Colonic mucosa (tissue), 4 donors: ENCODE measurements at regions not wholly inside any gene's neighbourhood (a gene's known extent, or its start where the extent isn't known, plus 50 kb on each side); places are given as distances from the start of the nearest gene placed in this dataset.

ENCODE experiments used
- DNase-seq: peaks from one replicate; pipeline ENCODE4 v3.0.0-alpha.2; 2020
- H3K27ac ChIP-seq: fragments of 200-600 bp; one replicate; pipeline ENCODE4 v1.8.0; 2021
- H3K27me3 ChIP-seq: fragments of 200-600 bp; one replicate; pipeline ENCODE4 v1.8.0; 2021
- H3K36me3 ChIP-seq: fragments of 200-600 bp; one replicate; pipeline ENCODE4 v1.8.0; 2021
- H3K4me1 ChIP-seq: fragments of 200-600 bp; one replicate; pipeline ENCODE4 v1.8.0; 2021; ENCODE audit warnings: mild to moderate bottlenecking
- H3K4me3 ChIP-seq: fragments of 200-600 bp; one replicate; pipeline ENCODE4 v1.8.0; 2021
- H3K9ac ChIP-seq, 2 donors: one replicate each; pipeline ENCODE4 v1.7.0; 2013; ENCODE audit warnings: control low read depth in 2 of 2, low read depth in 2 of 2, low read length in 2 of 2
- H3K9me3 ChIP-seq: fragments of 200-600 bp; one replicate; pipeline ENCODE4 v1.8.0; 2021
- CTCF ChIP-seq: fragments of 200-600 bp; IDR thresholded peaks from one replicate; pipeline ENCODE4 v1.8.0; 2022; ENCODE audit warnings: antibody characterized with exemption, mild to moderate bottlenecking
- intact Hi-C: fragments of 100-400 bp; cut with DNase I; formaldehyde crosslinking; loops from one replicate; pipeline ENCODE4 v1.14.1; 2022
- donor health status: healthy.
- donor health status: DM: no; HTN: no; CAD: no.
- donor health status: DM: no; HTN: no; CAD: no.

DNA sequence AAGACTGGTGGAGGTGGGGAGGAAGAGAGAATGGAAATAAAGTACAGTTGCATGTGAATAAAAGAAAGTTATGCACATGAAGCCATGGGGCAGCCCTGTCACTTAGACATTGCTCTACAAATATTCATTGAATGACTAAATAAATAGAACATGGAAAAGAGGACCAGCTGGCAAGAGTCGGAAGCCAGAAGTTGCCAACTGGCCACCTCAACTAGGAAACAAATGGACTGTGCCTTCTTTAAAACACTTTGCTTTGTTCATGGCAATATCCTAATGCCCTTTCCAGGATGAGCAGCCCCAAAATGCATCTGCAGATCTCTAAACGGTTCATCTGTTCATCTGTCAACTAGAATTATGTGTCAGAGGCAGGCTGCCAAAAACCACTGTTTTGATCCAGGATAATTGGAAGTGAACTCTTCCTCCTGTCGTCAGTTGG lies 157.3 kb downstream of the NOC3L start:
- H3K9me3 ChIP-seq = no peaks in the 10 kb centered on the region
- no peak for DNase-seq
- no peak overlapping the region for H3K4me3 ChIP-seq
- no peaks in the 10 kb centered on the region for H3K36me3 ChIP-seq
- H3K27ac ChIP-seq = no peak overlapping the region
- no peak overlapping the region for H3K9ac ChIP-seq
- TF ChIP-seq CTCF = no peak
- H3K4me1 ChIP-seq = no peaks in the 10 kb centered on the region
- intact Hi-C loops = no loop called here
- H3K27me3 ChIP-seq = no peaks in the 10 kb centered on the region

DNA sequence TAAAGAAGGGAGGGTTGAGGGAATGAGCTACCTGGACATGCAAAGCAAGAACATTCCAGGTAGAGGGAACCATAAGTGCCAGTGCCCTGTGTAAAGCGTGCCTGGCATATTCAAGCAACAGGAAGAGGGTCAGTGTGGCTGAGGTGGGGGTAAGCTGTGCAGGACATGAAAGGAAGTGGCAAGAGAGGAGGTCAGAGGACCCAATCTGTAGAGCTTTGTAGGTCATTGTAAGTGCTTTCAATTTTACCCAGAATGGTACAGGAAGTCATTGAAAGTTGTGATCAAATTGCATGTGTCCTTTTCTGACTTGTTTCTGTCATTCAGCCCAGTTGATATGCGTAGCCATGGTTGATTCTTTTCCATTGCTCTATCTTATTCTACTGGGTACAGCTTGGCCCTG lies 156.6 kb downstream of the NOC3L start:
- Histone ChIP-seq H3K4me1 (no peaks in the 10 kb centered on the region), H3K9ac (no peak overlapping the region), H3K9me3 (no peaks in the 10 kb centered on the region), H3K36me3 (no peaks in the 10 kb centered on the region), H3K27ac (no peak overlapping the region), H3K27me3 (no peaks in the 10 kb centered on the region), H3K4me3 (no peak overlapping the region)
- no peak for TF ChIP-seq CTCF
- intact Hi-C loops = no loop called here
- DNase-seq = no peak

- H3K36me3 ChIP-seq = no peaks in the 10 kb centered on the region
- no peak overlapping the region for H3K9ac ChIP-seq
- no peaks in the 10 kb centered on the region for H3K4me1 ChIP-seq
- no peak for TF ChIP-seq CTCF
- H3K27ac ChIP-seq = no peak overlapping the region
- H3K4me3 ChIP-seq = no peak overlapping the region
- DNase-seq = no peak
- intact Hi-C loops = no loop called here
- H3K27me3 ChIP-seq = no peaks in the 10 kb centered on the region
- H3K9me3 ChIP-seq = no peaks in the 10 kb centered on the region
Observed at GRCh38 chr10:94208315-94208714, 154.4 kb downstream of the NOC3L start.

DNA sequence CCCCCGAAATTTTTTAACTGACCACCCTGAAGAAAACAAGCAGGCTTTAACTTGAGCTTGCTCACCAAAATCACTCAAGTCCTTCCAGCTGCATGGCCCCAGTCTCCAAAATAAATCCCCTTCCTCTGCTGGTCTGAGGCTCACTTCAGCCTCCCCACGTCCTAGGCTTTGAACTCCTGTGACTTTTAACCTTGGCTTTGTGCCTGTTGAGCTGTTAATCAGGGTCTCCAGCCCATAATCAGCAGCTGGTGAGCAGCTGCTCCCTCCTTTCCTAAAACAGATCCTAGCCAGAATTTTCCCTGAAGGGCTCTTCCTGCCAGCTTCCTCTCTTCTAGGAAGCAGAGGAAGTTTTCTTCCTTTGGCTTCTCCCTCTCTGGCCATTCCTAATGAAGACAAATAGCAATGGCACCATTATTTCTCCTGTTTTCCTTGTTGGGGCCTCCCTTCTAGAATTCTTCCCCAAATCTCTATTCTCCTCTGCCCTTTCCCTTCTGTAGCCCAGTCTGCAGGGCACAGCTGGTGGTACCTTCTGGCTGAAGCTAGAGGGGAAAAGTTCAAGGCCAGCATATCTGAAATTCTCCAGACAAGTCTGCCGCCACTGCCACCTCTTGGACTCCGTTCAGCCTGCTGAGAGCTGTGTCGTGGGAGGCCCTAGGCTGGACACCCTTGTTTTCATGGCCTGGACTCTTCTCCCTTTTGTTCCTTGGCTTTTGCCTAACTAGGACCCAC lies 152.1 kb downstream of the NOC3L start:
- intact Hi-C loops = no loop called here
- Histone ChIP-seq H3K9me3 (no peaks in the 10 kb centered on the region), H3K36me3 (no peaks in the 10 kb centered on the region), H3K27ac (no peak overlapping the region), H3K4me1 (no peaks in the 10 kb centered on the region), H3K4me3 (no peak overlapping the region), H3K27me3 (no peaks in the 10 kb centered on the region), H3K9ac (no peak overlapping the region)
- DNase-seq = no peak
- no peak for TF ChIP-seq CTCF

DNA sequence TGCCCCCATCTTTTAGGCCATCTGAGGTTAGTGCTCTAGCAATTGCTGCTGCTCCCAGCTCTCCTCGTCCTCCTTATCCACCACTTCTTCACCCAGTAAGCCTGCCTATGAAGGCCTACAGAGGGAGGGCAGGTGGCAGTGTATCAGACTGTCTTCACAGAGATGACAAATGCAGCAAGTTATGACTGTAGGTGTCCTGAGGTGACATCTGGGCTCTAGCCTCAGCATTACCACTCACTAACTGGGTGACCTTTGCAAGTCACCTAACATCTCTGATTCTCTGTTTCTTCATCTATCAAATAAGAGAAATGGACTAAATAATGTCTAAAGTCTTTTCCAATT lies 151.6 kb downstream of the NOC3L start:
- DNase-seq = no peak
- H3K27ac ChIP-seq = no peak overlapping the region
- H3K4me1 ChIP-seq = no peaks in the 10 kb centered on the region
- TF ChIP-seq CTCF = no peak
- H3K36me3 ChIP-seq = no peaks in the 10 kb centered on the region
- H3K9ac ChIP-seq = no peak overlapping the region
- H3K4me3 ChIP-seq = no peak overlapping the region
- no peaks in the 10 kb centered on the region for H3K27me3 ChIP-seq
- intact Hi-C loops = no loop called here
- no peaks in the 10 kb centered on the region for H3K9me3 ChIP-seq
